ENCODE measurements at regions not wholly inside any gene's neighbourhood (a gene's known extent, or its start where the extent isn't known, plus 50 kb on each side); places are given as distances from the start of the nearest gene placed in this dataset.
"Not testable (repeated sequence)": the region's sequence is repeated elsewhere in the genome, so short reads cannot be mapped to it uniquely, and the experiment has no call there.

DNA sequence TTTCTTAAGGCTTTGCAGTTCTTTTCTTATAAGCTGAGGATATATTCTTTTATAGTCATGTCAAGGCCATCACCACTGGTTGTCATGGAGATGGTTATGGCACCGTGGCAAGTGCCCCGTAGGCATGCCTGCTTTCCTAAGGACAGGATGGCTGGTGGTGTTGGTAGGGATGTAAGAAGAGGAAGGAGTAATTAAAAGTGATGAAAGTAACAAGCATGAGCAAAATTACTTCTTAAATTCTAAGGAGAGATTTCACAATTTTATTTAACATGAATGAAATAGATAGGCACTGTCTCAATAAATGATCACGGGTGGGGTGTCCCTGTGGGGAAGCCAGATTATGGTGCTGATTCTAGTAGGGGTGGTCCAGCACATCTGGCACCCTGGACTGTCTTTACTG is 290.2 kb upstream of the KLF4 start:
- DNase-seq: no peak
- TF ChIP-seq GATA1 (IDR thresholded peaks at IDR 0.05; ENCODE audit: low read depth, low read length) (no peak), POLR2A (IDR thresholded peaks at IDR 0.05; ENCODE audit: low read length) (no peak)

DNA sequence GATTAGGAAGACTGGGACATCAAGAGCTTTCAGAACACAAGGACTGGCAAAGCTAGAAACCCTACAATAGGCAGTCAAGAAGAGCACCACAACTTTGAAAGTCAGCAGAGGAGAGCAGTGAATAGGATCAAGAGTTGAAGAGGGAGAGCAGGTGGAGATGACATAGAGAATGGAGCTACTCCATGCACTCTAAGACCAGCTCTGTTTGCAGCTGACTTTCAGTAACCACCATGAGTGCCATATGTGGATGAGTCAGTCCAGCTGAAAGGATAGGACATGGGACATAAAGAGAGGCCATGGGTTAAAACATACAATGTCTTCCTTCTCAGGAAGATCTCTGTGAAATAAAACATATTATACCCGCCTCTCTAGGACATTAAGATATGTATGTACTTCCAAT is 289.1 kb upstream of the KLF4 start:
- TF ChIP-seq GATA1 (IDR thresholded peaks at IDR 0.05; ENCODE audit: low read depth, low read length) (no peak), POLR2A (IDR thresholded peaks at IDR 0.05; ENCODE audit: low read length) (no peak)
- DNase-seq: no peak

DNA sequence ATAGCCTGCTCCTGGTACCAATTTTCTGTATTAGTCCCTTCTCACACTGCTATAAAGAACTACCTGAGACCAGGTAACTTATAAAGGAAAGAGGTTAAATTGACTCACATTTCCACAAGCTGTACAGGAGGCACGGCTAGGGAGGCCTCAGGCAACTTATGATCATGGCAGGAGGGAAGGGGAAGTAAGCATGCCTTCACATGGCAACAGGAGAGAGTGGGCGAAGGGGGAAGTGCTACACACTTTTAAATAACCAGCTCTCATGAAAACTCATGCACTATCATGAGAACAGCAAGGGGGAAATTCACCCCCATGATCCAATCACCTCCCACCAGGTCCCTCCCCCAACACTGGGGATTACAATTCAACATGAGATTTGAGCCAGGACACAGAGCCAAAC is 284.5 kb upstream of the KLF4 start:
- not testable (repeated sequence) for DNase-seq

DNA sequence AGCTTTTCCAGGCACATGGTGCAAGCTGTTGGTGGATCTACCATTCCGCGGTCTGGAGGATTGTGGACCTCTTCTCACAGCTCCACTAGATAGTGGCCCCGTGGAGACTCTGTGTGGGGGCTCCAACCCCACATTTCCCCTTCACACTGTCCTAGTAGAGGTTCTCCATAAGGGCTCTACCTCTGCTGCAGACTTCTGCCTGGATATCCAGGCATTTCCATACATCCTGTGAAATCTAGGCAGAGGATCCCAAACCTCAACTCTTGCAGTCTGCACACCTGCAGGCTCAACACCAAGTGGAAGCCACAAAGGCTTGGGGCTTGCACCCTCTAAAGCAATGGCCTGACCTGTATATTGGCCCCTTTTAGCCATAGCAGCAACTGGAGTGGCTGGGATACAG is 283.4 kb upstream of the KLF4 start:
- TF ChIP-seq GATA1 (IDR thresholded peaks at IDR 0.05; ENCODE audit: low read depth, low read length): no peak
- DNase-seq: no peak

DNA sequence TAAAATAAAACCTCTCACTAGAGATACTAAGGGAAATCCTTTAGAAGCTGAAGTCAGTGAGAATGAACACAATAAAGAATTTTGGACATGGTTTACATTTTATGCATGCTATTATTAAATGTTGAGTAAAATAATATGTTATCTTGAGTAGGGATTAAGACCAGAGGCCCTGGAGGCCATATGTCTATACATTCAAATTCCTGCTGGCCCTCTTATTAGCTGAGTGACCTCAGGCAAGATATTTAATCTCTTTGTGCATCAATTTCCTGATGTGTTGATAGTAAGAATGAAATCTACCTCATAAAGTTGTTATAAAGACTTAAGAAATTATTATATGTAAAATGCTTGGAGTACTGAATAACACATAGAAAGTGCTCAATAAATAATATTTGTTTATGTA is 281.1 kb upstream of the KLF4 start:
- DNase-seq: no peak
- no peak for TF ChIP-seq GATA1 (IDR thresholded peaks at IDR 0.05; ENCODE audit: low read depth, low read length)
- TF ChIP-seq POLR2A (IDR thresholded peaks at IDR 0.05; ENCODE audit: low read length): no peak

DNA sequence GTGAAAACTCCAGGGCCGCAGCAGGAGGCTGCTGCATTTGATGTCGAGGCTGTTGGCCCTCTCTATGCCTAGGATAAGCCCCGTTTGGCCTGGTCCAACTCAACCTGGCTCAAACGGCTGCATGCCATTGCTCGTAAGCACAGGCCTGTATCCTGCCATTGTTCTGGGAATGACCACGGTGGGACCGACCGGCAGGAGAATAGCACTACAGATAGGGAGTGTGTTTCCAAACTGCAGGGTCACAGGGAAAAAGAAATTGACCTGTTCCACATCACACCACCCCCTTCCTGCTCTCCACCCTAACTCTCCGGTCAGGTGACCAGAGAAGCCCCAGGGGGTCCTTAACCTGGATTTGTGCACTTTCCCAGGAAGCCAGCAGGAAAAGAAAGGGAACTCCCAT is 278.7 kb upstream of the KLF4 start:
- TF ChIP-seq POLR2A (IDR thresholded peaks at IDR 0.05; ENCODE audit: low read length) (no peak), GATA1 (IDR thresholded peaks at IDR 0.05; ENCODE audit: low read depth, low read length) (no peak)
- DNase-seq: no peak

DNA sequence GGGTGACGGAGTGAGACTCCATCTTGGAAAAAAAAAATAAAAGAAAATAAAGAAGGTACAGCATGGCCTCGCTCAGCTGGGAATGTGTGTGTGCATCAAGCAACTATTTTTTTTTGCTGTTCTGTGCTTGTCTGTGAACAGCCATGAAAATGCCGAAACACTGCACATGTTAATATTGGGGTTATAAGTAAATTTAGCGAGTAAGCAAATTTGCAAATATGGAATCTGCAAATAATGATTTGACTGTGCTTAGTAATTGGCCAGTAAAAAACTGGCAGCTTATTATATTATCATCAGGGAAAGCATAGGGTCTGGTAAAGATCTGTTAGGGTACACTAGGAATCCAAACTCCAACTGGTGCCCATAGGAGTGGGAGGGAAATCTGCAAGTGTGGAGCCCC is 278.1 kb upstream of the KLF4 start:
- DNase-seq: no peak
- TF ChIP-seq POLR2A (IDR thresholded peaks at IDR 0.05; ENCODE audit: low read length) (no peak), GATA1 (IDR thresholded peaks at IDR 0.05; ENCODE audit: low read depth, low read length) (no peak)

DNA sequence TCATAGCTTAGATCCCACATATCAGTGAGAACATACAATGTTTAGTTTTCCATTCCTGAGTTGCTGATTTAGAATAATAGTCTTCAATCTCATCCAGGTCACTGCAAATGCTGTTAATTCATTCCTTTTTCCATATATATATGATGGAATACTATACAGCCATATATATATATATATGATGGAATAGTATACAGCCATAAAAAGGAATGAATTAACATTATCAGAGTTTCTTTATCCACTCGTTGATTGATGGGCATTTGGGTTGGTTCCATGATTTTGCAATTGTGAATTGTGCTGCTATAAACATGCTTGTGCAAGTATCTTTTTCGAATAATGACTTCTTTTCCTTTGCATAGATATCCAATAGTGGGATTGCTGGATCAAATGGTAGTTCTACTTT is 273.9 kb upstream of the KLF4 start:
- not testable (repeated sequence) for DNase-seq

DNA sequence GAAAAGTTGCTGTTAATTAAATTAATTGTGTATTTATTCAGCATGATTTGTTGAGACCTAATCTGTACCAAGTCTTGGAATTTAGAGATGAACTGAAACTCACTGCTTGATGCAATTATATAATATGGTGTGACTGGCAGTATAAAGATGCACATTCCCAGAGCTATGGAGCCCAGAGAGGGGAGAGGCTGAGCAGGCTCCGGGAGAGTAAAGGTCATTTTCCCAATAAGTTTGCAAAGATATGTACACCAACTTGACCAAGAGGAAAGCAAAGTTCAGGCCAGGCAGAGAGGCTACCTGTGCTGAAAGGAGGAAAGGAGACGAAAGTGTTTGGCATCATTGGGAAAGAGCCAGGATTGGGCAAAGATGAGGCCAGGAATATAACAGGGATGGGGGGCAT is 271.7 kb upstream of the KLF4 start:
- no peak for TF ChIP-seq GATA1 (IDR thresholded peaks at IDR 0.05; ENCODE audit: low read depth, low read length)
- no peak for TF ChIP-seq POLR2A (IDR thresholded peaks at IDR 0.05; ENCODE audit: low read length)
- no peak for DNase-seq

DNA sequence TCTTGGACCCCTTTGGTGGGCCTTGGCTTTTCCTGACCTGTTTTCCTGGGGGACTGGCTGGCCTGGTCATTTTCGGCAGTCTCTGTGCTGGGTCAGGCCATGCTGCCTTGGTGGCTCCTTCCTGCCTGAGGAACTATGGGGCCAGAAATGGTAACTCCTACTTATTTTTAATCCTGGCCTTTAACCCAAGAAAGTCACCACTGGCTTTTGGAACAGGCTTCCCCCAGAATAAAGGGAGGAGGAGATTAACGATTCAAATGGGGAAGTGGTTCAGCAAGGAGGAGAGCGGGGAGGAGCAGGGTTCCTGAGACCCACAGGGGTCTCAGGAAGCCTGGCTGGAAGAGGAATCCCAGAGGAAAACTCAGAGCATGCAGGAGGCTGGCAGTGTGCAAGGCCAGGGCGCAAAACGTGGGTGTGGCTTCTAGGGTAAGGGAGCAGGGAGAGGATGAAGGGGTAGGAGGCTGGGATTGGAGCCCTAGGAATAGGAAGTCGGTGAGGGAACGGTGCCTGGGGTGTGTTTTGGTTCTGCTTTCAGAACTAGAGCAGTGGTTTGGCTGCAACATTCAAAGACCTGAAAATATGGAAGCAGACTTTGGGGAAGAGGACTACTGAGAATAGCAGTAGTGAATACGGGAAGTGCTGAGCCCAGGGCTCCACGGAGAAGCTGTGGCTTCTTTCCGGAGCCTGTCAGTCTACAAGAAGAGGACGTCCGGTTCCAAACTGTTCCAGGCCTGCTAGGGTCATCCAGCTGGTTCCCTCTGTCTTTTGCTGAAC is 271.1 kb upstream of the KLF4 start:
- TF ChIP-seq POLR2A (IDR thresholded peaks at IDR 0.05; ENCODE audit: low read length): no peak
- no peak for TF ChIP-seq GATA1 (IDR thresholded peaks at IDR 0.05; ENCODE audit: low read depth, low read length)
- DNase-seq: no peak

DNA sequence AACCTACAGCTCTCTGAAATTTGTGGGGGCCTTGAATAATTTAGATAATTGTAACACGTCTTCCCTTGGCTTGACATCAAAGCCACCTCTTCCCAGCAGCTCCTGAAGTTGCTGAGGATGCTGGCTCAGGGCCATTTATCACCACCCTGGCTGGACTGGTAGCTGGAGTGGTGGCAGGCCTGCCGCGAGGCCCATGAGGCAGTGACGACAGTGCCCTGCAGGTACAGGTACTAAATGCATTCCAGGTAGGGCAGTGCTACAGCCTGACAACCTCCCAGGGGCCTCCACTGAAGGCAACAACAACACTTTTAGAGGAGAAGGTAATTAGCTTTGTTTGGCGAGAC is 270.2 kb upstream of the KLF4 start:
- no peak for DNase-seq
- no peak for TF ChIP-seq GATA1 (IDR thresholded peaks at IDR 0.05; ENCODE audit: low read depth, low read length)
- no peak for TF ChIP-seq POLR2A (IDR thresholded peaks at IDR 0.05; ENCODE audit: low read length)

DNA sequence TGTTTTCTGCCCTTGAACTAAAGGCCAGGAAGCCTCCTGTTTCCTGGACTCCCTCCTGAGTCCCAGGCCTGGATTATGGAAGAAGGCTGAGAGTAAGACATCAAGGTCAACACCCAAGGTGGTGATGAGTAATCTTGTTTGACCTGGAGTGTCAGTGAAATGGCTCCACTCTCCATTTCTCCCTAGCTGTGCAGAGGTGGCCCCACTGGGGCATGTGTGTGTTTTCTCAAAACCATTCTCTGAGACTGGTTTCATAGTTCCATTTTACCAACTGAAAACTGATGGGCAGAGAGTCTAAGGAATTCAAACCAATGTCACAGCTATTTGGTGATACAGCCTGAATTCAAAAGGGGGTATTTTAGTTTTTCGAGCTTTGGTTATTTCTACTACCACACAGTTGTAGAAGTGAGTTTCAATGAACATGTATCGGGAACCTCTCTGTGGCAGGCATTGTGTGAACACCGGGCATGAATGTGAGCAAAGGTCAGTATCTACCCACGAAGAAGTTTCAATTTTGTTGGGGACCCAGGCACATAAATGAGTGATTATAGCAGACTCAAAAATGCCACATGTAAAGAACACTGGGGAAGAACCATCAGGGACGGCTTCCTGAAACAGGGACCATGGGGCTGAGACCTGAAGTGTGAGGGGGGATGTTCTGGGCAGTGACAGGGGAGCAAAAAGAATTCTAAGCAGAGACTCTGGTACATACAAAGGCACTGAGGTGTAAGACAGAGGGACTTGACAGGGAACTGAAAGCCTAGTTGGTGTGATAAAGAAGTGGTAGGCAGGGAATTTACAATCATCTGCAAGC is 269.6 kb upstream of the KLF4 start:
- DNase-seq: no peak
- TF ChIP-seq GATA1 (IDR thresholded peaks at IDR 0.05; ENCODE audit: low read depth, low read length): no peak
- no peak for TF ChIP-seq POLR2A (IDR thresholded peaks at IDR 0.05; ENCODE audit: low read length)

DNA sequence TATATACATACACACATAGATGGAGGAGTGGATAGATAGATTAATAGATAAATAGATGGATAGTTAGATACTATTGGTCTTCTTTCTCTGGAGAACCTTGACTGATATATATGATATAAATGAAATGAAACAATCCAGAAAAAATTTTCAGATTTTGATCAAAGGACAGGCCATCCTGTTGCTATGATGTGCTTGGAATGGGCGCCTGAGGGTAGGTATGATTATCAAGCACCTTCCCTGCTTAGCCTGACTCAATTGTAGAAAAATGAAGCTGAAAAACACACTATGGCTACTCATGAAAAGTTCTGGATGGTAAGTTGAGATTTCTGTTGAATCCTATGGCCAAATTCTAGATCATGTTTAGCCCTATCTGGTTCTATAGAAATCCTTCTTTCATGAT is 266.5 kb upstream of the KLF4 start:
- TF ChIP-seq GATA1 (IDR thresholded peaks at IDR 0.05; ENCODE audit: low read depth, low read length) (no peak), POLR2A (IDR thresholded peaks at IDR 0.05; ENCODE audit: low read length) (no peak)
- DNase-seq: no peak

DNA sequence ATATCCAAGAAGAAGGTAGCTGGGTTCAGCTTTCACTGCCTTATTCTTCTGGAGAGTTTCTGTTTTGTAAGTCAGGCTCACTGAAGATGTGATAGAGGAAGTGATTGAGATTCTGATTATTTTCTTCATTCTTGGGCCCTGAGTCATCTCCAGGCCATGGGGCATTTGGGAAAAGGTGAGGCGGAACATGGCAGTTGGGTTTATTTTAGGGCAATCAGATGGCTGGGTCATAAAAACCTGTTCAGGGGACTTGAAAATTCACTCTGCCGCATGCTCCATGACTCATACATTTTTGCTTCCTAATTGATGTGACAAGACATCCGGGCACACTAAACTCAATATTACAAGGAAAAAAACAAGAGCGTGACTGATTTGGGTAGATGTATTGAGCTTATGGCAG is 265.7 kb upstream of the KLF4 start:
- TF ChIP-seq POLR2A (IDR thresholded peaks at IDR 0.05; ENCODE audit: low read length) (no peak), GATA1 (IDR thresholded peaks at IDR 0.05; ENCODE audit: low read depth, low read length) (no peak)
- DNase-seq: no peak

DNA sequence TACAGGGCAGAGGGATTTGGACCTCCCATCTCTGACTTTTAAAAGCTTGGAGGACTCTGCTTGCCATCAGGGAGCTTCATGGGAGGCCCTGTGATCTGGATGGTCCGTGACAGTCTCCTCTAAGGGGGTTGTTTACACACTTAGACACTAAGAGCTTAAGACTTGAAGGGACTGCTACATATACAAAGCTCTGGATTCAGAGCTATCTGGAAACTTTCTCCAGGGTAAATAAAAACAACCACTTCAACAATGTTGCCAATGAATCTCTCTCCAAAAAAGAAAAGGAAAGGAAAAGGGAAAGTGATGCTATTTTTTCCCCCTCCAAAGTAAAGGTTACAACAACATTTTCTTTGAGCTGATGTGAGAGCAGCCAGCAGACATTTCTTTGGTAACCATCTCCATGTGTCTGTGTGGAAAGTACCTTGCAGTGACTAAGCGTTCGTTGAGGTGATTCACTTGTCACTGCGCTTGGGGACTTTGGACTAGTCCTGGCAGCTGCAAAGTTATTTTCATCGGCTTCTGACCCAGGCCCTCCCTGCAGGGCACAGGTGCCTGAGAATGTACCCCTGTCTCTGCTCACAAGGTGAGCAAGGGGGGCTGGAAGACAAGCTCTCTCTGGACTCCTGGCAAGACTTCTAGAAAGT is 262.1 kb upstream of the KLF4 start:
- TF ChIP-seq POLR2A (IDR thresholded peaks at IDR 0.05; ENCODE audit: low read length) (no peak), GATA1 (IDR thresholded peaks at IDR 0.05; ENCODE audit: low read depth, low read length) (no peak)
- DNase-seq: peak in 1 of 2 experiments; percentile 15

Measured in erythroblast (primary cell).